Uterus (tissue), 3 donors: ENCODE measurements at regions not wholly inside any gene's neighbourhood (a gene's known extent, or its start where the extent isn't known, plus 50 kb on each side); places are given as distances from the start of the nearest gene placed in this dataset.

Source experiments
- DNase-seq, 2 donors: peaks; one replicate each; pipeline ENCODE4 v3.0.0-alpha.2; 2019 to 2020
- H3K27ac ChIP-seq, 2 donors: fragments of 200-600 bp; sonication (generic); 1 replicate in 1 of 2; 2 replicates in 1 of 2; pipeline ENCODE4 v1.5.1; 2016 to 2018
- H3K27me3 ChIP-seq, 2 donors: fragments of 200-600 bp; sonication (generic); one replicate each; pipeline ENCODE4 v1.5.1; 2018 to 2019; ENCODE audit warnings: control low read depth in 1 of 2
- H3K36me3 ChIP-seq, 2 donors: fragments of 200-600 bp; sonication (generic); one replicate each; pipeline ENCODE4 v1.5.1; 2019; ENCODE audit warnings: control low read depth in 1 of 2
- H3K4me1 ChIP-seq, 2 donors: fragments of 200-600 bp; sonication (generic); one replicate each; pipeline ENCODE4 v1.5.1; 2018 to 2019; ENCODE audit warnings: control low read depth in 1 of 2
- H3K4me3 ChIP-seq, 2 donors: fragments of 200-600 bp; sonication (generic); 1 replicate in 1 of 2; 2 replicates in 1 of 2; pipeline ENCODE4 v1.5.1; 2018 to 2019; ENCODE audit warnings: mild to moderate bottlenecking in 1 of 2
- H3K9me3 ChIP-seq, 2 donors: fragments of 200-600 bp; sonication (generic); one replicate each; pipeline ENCODE4 v1.5.1; 2019; ENCODE audit warnings: control low read depth in 1 of 2
- POLR2A ChIP-seq, 2 donors: fragments of 450-650 bp; IDR thresholded peaks; one replicate each; pipeline ENCODE4 v1.6.1; 2016; ENCODE audit warnings: antibody characterized with exemption in 2 of 2, mild to moderate bottlenecking in 1 of 2, moderate library complexity in 1 of 2
- intact Hi-C: fragments of 100-400 bp; cut with DNase I; formaldehyde crosslinking; loops from one replicate; pipeline ENCODE4 v1.15.1; 2023; ENCODE audit warnings: low total_unique reads
- TF ChIP-seq, protein P1 (sequence below), 4 experiments: fragments of 200-600 bp in 2 of 4; fragments of 450-650 bp in 2 of 4; sonication (generic) in 2 of 4; IDR thresholded peaks; one replicate each; pipeline ENCODE4 v1.5.1; 2016 to 2019; ENCODE audit warnings: antibody characterized with exemption in 4 of 4, mild to moderate bottlenecking in 2 of 4, moderate library complexity in 1 of 4
- donor health status: DM: yes; HTN: yes; CAD: no.

DNA sequence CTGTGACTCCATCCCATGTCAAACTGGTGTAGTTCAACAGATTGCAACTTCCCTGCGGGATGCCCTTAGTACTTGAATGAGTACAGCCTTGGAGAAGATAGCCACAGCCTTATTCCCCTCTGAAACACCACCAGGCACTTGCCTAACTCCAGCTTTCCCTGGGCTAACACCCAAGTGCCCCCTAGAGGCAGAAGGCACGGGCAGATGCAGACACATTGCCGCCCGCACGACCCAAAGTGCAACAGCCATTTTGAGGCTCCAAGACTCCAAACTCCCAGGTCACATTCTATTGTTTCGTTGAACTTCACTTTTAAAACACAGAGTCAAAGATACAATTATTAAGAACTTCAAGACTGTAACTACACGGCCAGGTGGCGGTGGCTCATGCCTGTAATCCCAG lies 163.6 kb upstream of the CDH6 start:
- H3K36me3 ChIP-seq = no peaks in the 10 kb centered on the region
- intact Hi-C loops = no loop called here
- no peak for TF ChIP-seq POLR2A (IDR thresholded peaks at IDR 0.05)
- TF ChIP-seq, protein P1, sequence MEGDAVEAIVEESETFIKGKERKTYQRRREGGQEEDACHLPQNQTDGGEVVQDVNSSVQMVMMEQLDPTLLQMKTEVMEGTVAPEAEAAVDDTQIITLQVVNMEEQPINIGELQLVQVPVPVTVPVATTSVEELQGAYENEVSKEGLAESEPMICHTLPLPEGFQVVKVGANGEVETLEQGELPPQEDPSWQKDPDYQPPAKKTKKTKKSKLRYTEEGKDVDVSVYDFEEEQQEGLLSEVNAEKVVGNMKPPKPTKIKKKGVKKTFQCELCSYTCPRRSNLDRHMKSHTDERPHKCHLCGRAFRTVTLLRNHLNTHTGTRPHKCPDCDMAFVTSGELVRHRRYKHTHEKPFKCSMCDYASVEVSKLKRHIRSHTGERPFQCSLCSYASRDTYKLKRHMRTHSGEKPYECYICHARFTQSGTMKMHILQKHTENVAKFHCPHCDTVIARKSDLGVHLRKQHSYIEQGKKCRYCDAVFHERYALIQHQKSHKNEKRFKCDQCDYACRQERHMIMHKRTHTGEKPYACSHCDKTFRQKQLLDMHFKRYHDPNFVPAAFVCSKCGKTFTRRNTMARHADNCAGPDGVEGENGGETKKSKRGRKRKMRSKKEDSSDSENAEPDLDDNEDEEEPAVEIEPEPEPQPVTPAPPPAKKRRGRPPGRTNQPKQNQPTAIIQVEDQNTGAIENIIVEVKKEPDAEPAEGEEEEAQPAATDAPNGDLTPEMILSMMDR (IDR thresholded peaks at IDR 0.05) = no peak

GRCh38 chr5:31027721-31028120 lies 165.8 kb upstream of the CDH6 start:
- intact Hi-C loops = no loop called here
- no peak for DNase-seq
- Histone ChIP-seq H3K27ac (no peak overlapping the region), H3K4me3 (no peak overlapping the region), H3K4me1 (no peaks in the 10 kb centered on the region), H3K36me3 (no peaks in the 10 kb centered on the region), H3K27me3 (no peaks in the 10 kb centered on the region), H3K9me3 (no peaks in the 10 kb centered on the region)
- TF ChIP-seq, protein P1 (IDR thresholded peaks at IDR 0.05) = no peak
- TF ChIP-seq POLR2A (IDR thresholded peaks at IDR 0.05) = no peak

More for the DNA sequence above, 163.6 kb upstream of the CDH6 start:
- H3K9me3 ChIP-seq = no peaks in the 10 kb centered on the region
- H3K27me3 ChIP-seq = no peaks in the 10 kb centered on the region
- DNase-seq = no peak
- H3K4me1 ChIP-seq = no peaks in the 10 kb centered on the region
- no peak overlapping the region for H3K4me3 ChIP-seq
- H3K27ac ChIP-seq = no peak overlapping the region

DNA sequence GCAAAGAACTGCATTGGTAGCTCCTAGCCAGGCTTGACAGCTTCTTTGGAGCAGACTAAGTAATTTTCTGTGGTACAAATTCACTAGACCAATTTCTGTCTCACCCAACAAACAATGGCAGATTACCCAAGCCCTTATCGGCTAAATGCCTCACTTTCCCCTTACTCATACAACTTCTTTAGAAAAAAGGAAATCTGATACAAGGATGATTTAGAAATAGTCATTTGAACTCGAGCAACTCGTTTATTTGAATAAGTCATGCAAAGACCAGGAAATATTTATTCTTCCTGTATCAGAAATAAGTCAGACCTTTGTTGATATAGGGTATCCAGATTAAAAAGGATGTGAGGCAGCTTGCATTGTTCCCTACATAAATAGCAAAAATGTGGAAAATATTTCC lies 170.4 kb upstream of the CDH6 start:
- no peak overlapping the region for H3K27ac ChIP-seq
- no peaks in the 10 kb centered on the region for H3K9me3 ChIP-seq
- H3K4me3 ChIP-seq = no peak overlapping the region
- TF ChIP-seq POLR2A (IDR thresholded peaks at IDR 0.05) = no peak
- no peak for DNase-seq
- intact Hi-C loops = no loop called here
- no peaks in the 10 kb centered on the region for H3K36me3 ChIP-seq
- no peaks in the 10 kb centered on the region for H3K4me1 ChIP-seq
- no peaks in the 10 kb centered on the region for H3K27me3 ChIP-seq

- intact Hi-C loops = no loop called here
Measured at GRCh38 chr5:31021181-31021624, 172.3 kb upstream of the CDH6 start.

GRCh38 chr5:31008231-31008630 lies 185.3 kb upstream of the CDH6 start:
- H3K27me3 ChIP-seq = no peaks in the 10 kb centered on the region
- H3K9me3 ChIP-seq = no peaks in the 10 kb centered on the region
- H3K27ac ChIP-seq = no peak overlapping the region
- H3K4me1 ChIP-seq = no peaks in the 10 kb centered on the region
- H3K36me3 ChIP-seq = no peaks in the 10 kb centered on the region
- DNase-seq = no peak
- intact Hi-C loops = no loop called here
- H3K4me3 ChIP-seq = no peak overlapping the region
- TF ChIP-seq, protein P1 (IDR thresholded peaks at IDR 0.05) = no peak
- no peak for TF ChIP-seq POLR2A (IDR thresholded peaks at IDR 0.05)

More at GRCh38 chr5:31021181-31021624, 172.3 kb upstream of the CDH6 start:
- Histone ChIP-seq H3K27me3 (no peaks in the 10 kb centered on the region), H3K9me3 (no peaks in the 10 kb centered on the region), H3K27ac (no peak overlapping the region), H3K4me1 (no peaks in the 10 kb centered on the region), H3K36me3 (no peaks in the 10 kb centered on the region), H3K4me3 (no peak overlapping the region)
- TF ChIP-seq, protein P1 (IDR thresholded peaks at IDR 0.05) = no peak
- TF ChIP-seq POLR2A (IDR thresholded peaks at IDR 0.05) = no peak
- no peak for DNase-seq

- TF ChIP-seq, protein P1 (IDR thresholded peaks at IDR 0.05) = no peak
- TF ChIP-seq POLR2A (IDR thresholded peaks at IDR 0.05) = no peak
- Histone ChIP-seq H3K27ac (no peak overlapping the region), H3K36me3 (no peaks in the 10 kb centered on the region), H3K4me1 (no peaks in the 10 kb centered on the region), H3K4me3 (no peak overlapping the region), H3K27me3 (no peaks in the 10 kb centered on the region), H3K9me3 (no peaks in the 10 kb centered on the region)
- intact Hi-C loops = no loop called here
- DNase-seq = no peak
Measured at GRCh38 chr5:31007672-31008071, 185.8 kb upstream of the CDH6 start.
